Hepatocyte (in vitro differentiated cells): ENCODE measurements at regions not wholly inside any gene's neighbourhood (a gene's known extent, or its start where the extent isn't known, plus 50 kb on each side); places are given as distances from the start of the nearest gene placed in this dataset.

ENCODE experiments used
- DNase-seq: peaks from one replicate; pipeline ENCODE4 v3.0.0-alpha.2; 2016; ENCODE audit warnings: low spot score
- H2AFZ ChIP-seq: fragments of 200-600 bp; sonication (generic); 2 replicates; pipeline ENCODE4 v1.6.0; 2016; ENCODE audit warnings: antibody characterized with exemption, mild to moderate bottlenecking
- H3K27ac ChIP-seq: fragments of 200-600 bp; sonication (generic); 2 replicates; pipeline ENCODE4 v1.5.1; 2016; ENCODE audit warnings: mild to moderate bottlenecking
- H3K27me3 ChIP-seq: fragments of 200-600 bp; sonication (generic); 2 replicates; pipeline ENCODE4 v1.6.1; 2016
- H3K36me3 ChIP-seq: fragments of 200-600 bp; sonication (generic); replicated peaks from 2 replicates; pipeline ENCODE4 v1.5.1; 2016; ENCODE audit warnings: low read depth; ENCODE audit not compliant: insufficient read depth
- H3K4me1 ChIP-seq: fragments of 200-600 bp; sonication (generic); 2 replicates; pipeline ENCODE4 v1.5.1; 2016; ENCODE audit warnings: mild to moderate bottlenecking, moderate library complexity; ENCODE audit not compliant: insufficient read depth
- H3K4me2 ChIP-seq: fragments of 200-600 bp; sonication (generic); 2 replicates; pipeline ENCODE4 v1.6.0; 2016
- H3K4me3 ChIP-seq: fragments of 200-600 bp; sonication (generic); 2 replicates; pipeline ENCODE4 v1.5.1; 2016; ENCODE audit warnings: mild to moderate bottlenecking
- H3K79me2 ChIP-seq: fragments of 200-600 bp; sonication (generic); 2 replicates; pipeline ENCODE4 v1.6.0; 2017; ENCODE audit warnings: mild to moderate bottlenecking
- H3K9me2 ChIP-seq: fragments of 200-600 bp; sonication (generic); replicated peaks from 2 replicates; pipeline ENCODE4 v1.6.0; 2017; ENCODE audit warnings: mild to moderate bottlenecking; ENCODE audit not compliant: insufficient read depth
- H3K9me3 ChIP-seq: fragments of 200-600 bp; sonication (generic); 2 replicates; pipeline ENCODE4 v1.5.1; 2016; ENCODE audit warnings: low read depth, mild to moderate bottlenecking
- H4K20me1 ChIP-seq: fragments of 200-600 bp; sonication (generic); 2 replicates; pipeline ENCODE4 v1.6.0; 2016; ENCODE audit warnings: mild to moderate bottlenecking; ENCODE audit not compliant: insufficient read depth, poor library complexity, severe bottlenecking
- EZH2 ChIP-seq: fragments of 200-600 bp; sonication (generic); IDR thresholded peaks from 2 replicates; pipeline ENCODE4 v1.6.1; 2016; ENCODE audit warnings: antibody characterized with exemption, mild to moderate bottlenecking, borderline replicate concordance
- EZH2phosphoT487 ChIP-seq: fragments of 200-600 bp; sonication (generic); IDR thresholded peaks from one replicate; pipeline ENCODE4 v1.6.1; 2018; ENCODE audit warnings: antibody characterized with exemption, mild to moderate bottlenecking, low read depth, moderate library complexity; ENCODE audit not compliant: unreplicated experiment, severe bottlenecking
- WGBS: methylation state at CpG from one replicate; pipeline ENCODE4 v1.1.6; 2016; ENCODE audit warnings: low lambda C conversion rate; ENCODE audit errors: missing lambda C conversion rate; 5-methylcytosine and 5-hydroxymethylcytosine counted together
- TF ChIP-seq, protein P1 (sequence below): fragments of 200-600 bp; sonication (generic); IDR thresholded peaks from 2 replicates; pipeline ENCODE4 v1.5.1; 2016; ENCODE audit warnings: antibody characterized with exemption, mild to moderate bottlenecking; ENCODE audit not compliant: poor library complexity

DNA sequence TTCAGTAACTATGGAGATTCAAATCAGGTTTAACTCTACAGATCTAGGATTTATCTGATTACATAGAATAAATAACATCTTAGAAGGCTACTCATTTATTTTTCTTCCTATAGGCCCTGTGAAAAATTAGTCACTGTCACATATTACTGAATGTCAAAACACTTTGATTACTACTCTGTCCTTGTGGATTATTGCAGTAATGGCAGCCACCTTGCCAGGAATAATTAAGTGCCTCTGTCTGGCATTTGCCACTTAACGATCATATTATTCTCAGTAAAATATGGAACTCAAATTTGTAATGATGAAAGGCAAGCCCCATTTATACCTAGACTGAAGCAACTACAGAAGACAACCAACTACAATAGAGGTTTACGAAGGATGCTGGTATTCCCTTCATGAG, 596.3 kb upstream of the ARPP21 start:
- Histone ChIP-seq H3K4me1 (peaks cover 8% of the 10 kb centered on the region), H3K9me3 (no peaks in the 10 kb centered on the region), H3K27me3 (no peaks in the 10 kb centered on the region), H3K4me2 (peak overlapping the region; percentile 18), H3K4me3 (no peak overlapping the region), H3K9me2 (no peaks in the 10 kb centered on the region), H2AFZ (no peak overlapping the region), H4K20me1 (no peaks in the 10 kb centered on the region), H3K27ac (peak overlapping the region; percentile 56), H3K79me2 (no peaks in the 10 kb centered on the region), H3K36me3 (no peaks in the 10 kb centered on the region)
- 97% methylated on average over 2 of the region's 2 CpGs for WGBS
- TF ChIP-seq EZH2phosphoT487 (no peak), EZH2 (no peak)
- TF ChIP-seq, protein P1, sequence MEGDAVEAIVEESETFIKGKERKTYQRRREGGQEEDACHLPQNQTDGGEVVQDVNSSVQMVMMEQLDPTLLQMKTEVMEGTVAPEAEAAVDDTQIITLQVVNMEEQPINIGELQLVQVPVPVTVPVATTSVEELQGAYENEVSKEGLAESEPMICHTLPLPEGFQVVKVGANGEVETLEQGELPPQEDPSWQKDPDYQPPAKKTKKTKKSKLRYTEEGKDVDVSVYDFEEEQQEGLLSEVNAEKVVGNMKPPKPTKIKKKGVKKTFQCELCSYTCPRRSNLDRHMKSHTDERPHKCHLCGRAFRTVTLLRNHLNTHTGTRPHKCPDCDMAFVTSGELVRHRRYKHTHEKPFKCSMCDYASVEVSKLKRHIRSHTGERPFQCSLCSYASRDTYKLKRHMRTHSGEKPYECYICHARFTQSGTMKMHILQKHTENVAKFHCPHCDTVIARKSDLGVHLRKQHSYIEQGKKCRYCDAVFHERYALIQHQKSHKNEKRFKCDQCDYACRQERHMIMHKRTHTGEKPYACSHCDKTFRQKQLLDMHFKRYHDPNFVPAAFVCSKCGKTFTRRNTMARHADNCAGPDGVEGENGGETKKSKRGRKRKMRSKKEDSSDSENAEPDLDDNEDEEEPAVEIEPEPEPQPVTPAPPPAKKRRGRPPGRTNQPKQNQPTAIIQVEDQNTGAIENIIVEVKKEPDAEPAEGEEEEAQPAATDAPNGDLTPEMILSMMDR = no peak
- DNase-seq = no peak

DNA sequence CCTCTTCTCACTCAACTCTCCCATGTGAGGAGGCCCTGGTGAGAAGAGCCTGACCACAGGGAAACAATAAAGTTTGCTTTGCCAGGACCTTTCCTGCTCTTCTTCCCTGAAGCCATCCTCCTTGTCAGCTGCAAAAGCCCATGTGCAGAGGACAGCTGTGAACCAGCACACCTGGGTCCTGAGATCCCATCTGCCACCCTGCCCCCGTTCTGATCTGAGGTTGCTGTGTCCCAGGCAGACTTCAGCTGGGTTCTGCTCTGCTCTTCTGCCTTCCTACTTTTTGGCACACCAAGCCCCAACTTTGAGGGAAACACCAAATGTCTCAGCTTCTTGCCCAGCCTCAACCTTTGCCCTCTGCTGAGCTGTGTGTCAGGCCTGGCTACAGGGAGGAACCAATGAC, 595.1 kb upstream of the ARPP21 start:
- no peaks in the 10 kb centered on the region for H3K36me3 ChIP-seq
- H3K27me3 ChIP-seq = no peaks in the 10 kb centered on the region
- WGBS = 94% methylated on average over 1 of the region's 1 CpG
- H3K4me2 ChIP-seq = no peak overlapping the region
- H3K27ac ChIP-seq = no peak overlapping the region
- no peak overlapping the region for H3K4me3 ChIP-seq
- H3K79me2 ChIP-seq = no peaks in the 10 kb centered on the region
- no peak for DNase-seq
- H3K4me1 ChIP-seq = peaks cover 8% of the 10 kb centered on the region
- TF ChIP-seq EZH2 (no peak), EZH2phosphoT487 (no peak)
- TF ChIP-seq, protein P1 = no peak
- no peaks in the 10 kb centered on the region for H3K9me3 ChIP-seq
- no peak overlapping the region for H2AFZ ChIP-seq
- no peaks in the 10 kb centered on the region for H3K9me2 ChIP-seq
- no peaks in the 10 kb centered on the region for H4K20me1 ChIP-seq

DNA sequence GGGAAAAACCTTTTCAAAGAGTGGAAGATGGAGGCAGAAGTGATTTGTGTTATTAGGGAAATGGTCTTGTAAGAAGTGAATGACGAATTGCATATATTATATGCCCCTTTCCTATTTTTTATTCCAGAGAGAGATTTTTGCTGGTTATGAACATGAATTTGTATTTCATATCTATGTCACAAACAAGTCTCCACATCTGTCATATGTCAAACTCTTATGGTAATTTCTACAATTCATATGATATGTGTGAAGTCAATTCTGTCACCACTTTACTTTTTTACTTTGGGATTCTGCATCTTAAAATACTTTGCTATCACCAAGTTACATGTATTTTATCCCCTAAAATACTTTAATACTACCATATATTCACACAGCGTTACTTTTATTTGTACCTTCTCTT, 594.2 kb upstream of the ARPP21 start:
- no peaks in the 10 kb centered on the region for H3K27me3 ChIP-seq
- H4K20me1 ChIP-seq = no peaks in the 10 kb centered on the region
- no peak overlapping the region for H3K27ac ChIP-seq
- H3K4me3 ChIP-seq = no peak overlapping the region
- H3K4me1 ChIP-seq = peaks cover 8% of the 10 kb centered on the region
- H2AFZ ChIP-seq = no peak overlapping the region
- no peak for DNase-seq
- H3K79me2 ChIP-seq = no peaks in the 10 kb centered on the region
- H3K36me3 ChIP-seq = no peaks in the 10 kb centered on the region
- no peak for TF ChIP-seq EZH2
- no peak for TF ChIP-seq EZH2phosphoT487
- TF ChIP-seq, protein P1 = no peak
- no peaks in the 10 kb centered on the region for H3K9me2 ChIP-seq
- 98% methylated on average over 2 of the region's 2 CpGs for WGBS
- no peak overlapping the region for H3K4me2 ChIP-seq
- no peaks in the 10 kb centered on the region for H3K9me3 ChIP-seq

- DNase-seq = no peak
- Histone ChIP-seq H3K4me1 (no peaks in the 10 kb centered on the region), H3K4me2 (no peak overlapping the region), H3K79me2 (no peaks in the 10 kb centered on the region), H3K9me3 (no peaks in the 10 kb centered on the region), H2AFZ (no peak overlapping the region), H3K36me3 (no peaks in the 10 kb centered on the region), H3K27me3 (no peaks in the 10 kb centered on the region), H3K4me3 (no peak overlapping the region), H4K20me1 (no peaks in the 10 kb centered on the region), H3K27ac (no peak overlapping the region), H3K9me2 (no peaks in the 10 kb centered on the region)
- 78% methylated on average over 5 of the region's 5 CpGs for WGBS
- TF ChIP-seq, protein P1 = no peak
- no peak for TF ChIP-seq EZH2
- no peak for TF ChIP-seq EZH2phosphoT487
These were observed 574.6 kb upstream of the ARPP21 start for GRCh38 chr3:35064761-35065160.
